GM23338 (cell line): ENCODE measurements at regions not wholly inside any gene's neighbourhood (a gene's known extent, or its start where the extent isn't known, plus 50 kb on each side); places are given as distances from the start of the nearest gene placed in this dataset.

Experiments
- ATAC-seq: fragments of 200-7000 bp; cut with Tn5 transposase; 3 replicates; pipeline ENCODE4 v1.9.1; 2020
- DNase-seq: peaks from one replicate; pipeline ENCODE4 v3.0.0-alpha.2; 2015; ENCODE audit warnings: low spot score
- H2AFZ ChIP-seq: fragments of 200-600 bp; sonication (generic); 2 replicates; pipeline ENCODE4 v1.8.0; 2016; ENCODE audit warnings: antibody characterized with exemption, mild to moderate bottlenecking, moderate library complexity
- H3F3A ChIP-seq: fragments of 200-600 bp; sonication (generic); replicated peaks from 2 replicates; pipeline ENCODE4 v1.8.0; 2017; ENCODE audit warnings: antibody characterized with exemption, mixed run types, low read depth
- H3K27ac ChIP-seq: fragments of 200-600 bp; sonication (generic); 2 replicates; pipeline ENCODE4 v1.6.1; 2016; ENCODE audit warnings: low read depth
- H3K27me3 ChIP-seq: fragments of 200-600 bp; sonication (generic); 2 replicates; pipeline ENCODE4 v1.8.0; 2016; ENCODE audit warnings: mild to moderate bottlenecking, mixed run types, moderate library complexity; ENCODE audit not compliant: insufficient read depth
- H3K36me3 ChIP-seq: fragments of 200-600 bp; sonication (generic); 2 replicates; pipeline ENCODE4 v1.8.0; 2016; ENCODE audit warnings: mild to moderate bottlenecking; ENCODE audit not compliant: insufficient read depth
- H3K4me1 ChIP-seq: fragments of 200-600 bp; sonication (generic); 2 replicates; pipeline ENCODE4 v1.8.0; 2016; ENCODE audit warnings: mild to moderate bottlenecking, moderate library complexity; ENCODE audit not compliant: insufficient read depth
- H3K4me2 ChIP-seq: fragments of 200-600 bp; sonication (generic); 2 replicates; pipeline ENCODE4 v1.7.1; 2017; ENCODE audit warnings: mixed run types
- H3K4me3 ChIP-seq: fragments of 200-600 bp; sonication (generic); 2 replicates; pipeline ENCODE4 v1.6.1; 2016; ENCODE audit warnings: mixed run types
- H3K79me2 ChIP-seq: fragments of 200-600 bp; sonication (generic); replicated peaks from 2 replicates; pipeline ENCODE4 v1.8.0; 2017; ENCODE audit warnings: mild to moderate bottlenecking; ENCODE audit not compliant: insufficient read depth
- H3K9me2 ChIP-seq: fragments of 200-600 bp; sonication (generic); 2 replicates; pipeline ENCODE4 v1.8.0; 2017; ENCODE audit not compliant: insufficient read depth
- H4K20me1 ChIP-seq: fragments of 200-600 bp; sonication (generic); replicated peaks from 2 replicates; pipeline ENCODE4 v1.8.0; 2017; ENCODE audit warnings: mild to moderate bottlenecking; ENCODE audit not compliant: insufficient read depth
- H3K27ac Mint-ChIP-seq: 2 replicates; pipeline ENCODE4 v1.8.0; 2020; ENCODE audit warnings: inconsistent platforms, mild to moderate bottlenecking, moderate library complexity, mixed read lengths
- H3K27me3 Mint-ChIP-seq: 3 replicates; pipeline ENCODE4 v1.8.0; 2022; ENCODE audit warnings: low read depth, mild to moderate bottlenecking, moderate library complexity, mixed read lengths, inconsistent platforms; ENCODE audit not compliant: insufficient read depth, poor library complexity
- H3K36me3 Mint-ChIP-seq: 3 replicates; pipeline ENCODE4 v1.8.0; 2021; ENCODE audit warnings: low read depth, mild to moderate bottlenecking, inconsistent platforms, moderate library complexity, mixed read lengths
- H3K4me1 Mint-ChIP-seq: 3 replicates; pipeline ENCODE4 v1.8.0; 2020; ENCODE audit warnings: mild to moderate bottlenecking, inconsistent platforms, mixed read lengths
- H3K4me3 Mint-ChIP-seq: 3 replicates; pipeline ENCODE4 v1.8.0; 2021; ENCODE audit warnings: moderate library complexity, mild to moderate bottlenecking, inconsistent platforms, mixed read lengths
- H3K9me3 Mint-ChIP-seq: 3 replicates; pipeline ENCODE4 v1.8.0; 2020; ENCODE audit warnings: moderate library complexity, mild to moderate bottlenecking, inconsistent platforms, mixed read lengths
- CREB1 ChIP-seq: fragments of 250-450 bp; sonication (Bioruptor Pico); IDR thresholded peaks from 2 replicates; pipeline ENCODE4 v1.5.0; 2020; ENCODE audit warnings: low read depth, mild to moderate bottlenecking, moderate library complexity
- CTCF ChIP-seq, 2 experiments: fragments of 200-600 bp in 1 of 2; sonication (generic) in 1 of 2; conservative IDR thresholded peaks; 2 replicates each; pipeline versions ENCODE4 v1.5.1 to v1.6.1; 2016 to 2017; ENCODE audit warnings: antibody characterized with exemption in 2 of 2, low read depth in 2 of 2, mild to moderate bottlenecking in 2 of 2, moderate library complexity in 1 of 2
- EZH2 ChIP-seq: fragments of 200-600 bp; sonication (generic); IDR thresholded peaks from one replicate; pipeline ENCODE4 v1.8.0; 2017; ENCODE audit warnings: antibody characterized with exemption, mild to moderate bottlenecking, low read depth; ENCODE audit not compliant: unreplicated experiment
- JUNB ChIP-seq: IDR thresholded peaks from one replicate; pipeline ENCODE4 v1.6.1; 2016; ENCODE audit warnings: antibody characterized with exemption; ENCODE audit not compliant: unreplicated experiment
- NANOG ChIP-seq: IDR thresholded peaks from 2 replicates; pipeline ENCODE4 v1.6.1; 2016; ENCODE audit warnings: antibody characterized with exemption, borderline replicate concordance
- POLR2AphosphoS5 ChIP-seq: IDR thresholded peaks from 2 replicates; pipeline ENCODE4 v1.6.1; 2016; ENCODE audit warnings: antibody characterized with exemption, low read depth
- REST ChIP-seq: IDR thresholded peaks from one replicate; pipeline ENCODE4 v1.6.1; 2018; ENCODE audit warnings: antibody characterized with exemption; ENCODE audit not compliant: unreplicated experiment
- ZNF114 ChIP-seq: fragments of 250-450 bp; sonication (Bioruptor Pico); IDR thresholded peaks from 2 replicates; pipeline ENCODE4 v1.5.0; 2020; ENCODE audit warnings: mild to moderate bottlenecking, moderate library complexity
- ZNF331 ChIP-seq: fragments of 250-450 bp; sonication (Bioruptor Pico); IDR thresholded peaks from 2 replicates; pipeline ENCODE4 v1.5.0; 2020; ENCODE audit warnings: low read depth, mild to moderate bottlenecking, moderate library complexity
- ZNF462 ChIP-seq: fragments of 250-450 bp; sonication (Bioruptor Pico); IDR thresholded peaks from 2 replicates; pipeline ENCODE4 v1.5.0; 2020; ENCODE audit warnings: mild to moderate bottlenecking, moderate library complexity

- H3K79me2 ChIP-seq, result no peaks in the 10 kb centered on the region
- H3K27me3 Mint-ChIP-seq, result peaks cover 8% of the 10 kb centered on the region
- H3F3A ChIP-seq, result no peaks in the 10 kb centered on the region
- H3K27ac ChIP-seq, result no peak overlapping the region
- H3K36me3 Mint-ChIP-seq, result no peaks in the 10 kb centered on the region
- no peaks in the 10 kb centered on the region; the same call in 2 of the 3 replicates for H3K4me1 Mint-ChIP-seq
- no peaks in the 10 kb centered on the region for H3K36me3 ChIP-seq
- no peaks in the 10 kb centered on the region for H3K9me3 Mint-ChIP-seq
- H3K4me3 Mint-ChIP-seq, result no peak overlapping the region
- no peak overlapping the region for H2AFZ ChIP-seq
- DNase-seq (no peak), ATAC-seq (no peak)
- no peak overlapping the region for H3K4me2 ChIP-seq
- no peaks in the 10 kb centered on the region for H3K4me1 ChIP-seq
- no peaks in the 10 kb centered on the region for H4K20me1 ChIP-seq
- no peaks in the 10 kb centered on the region for H3K27me3 ChIP-seq
- TF ChIP-seq JUNB (no peak), ZNF114 (CRISPR knock-in tag) (no peak)
- no peaks in the 10 kb centered on the region for H3K9me2 ChIP-seq
- no peak overlapping the region for H3K27ac Mint-ChIP-seq
- no peak overlapping the region for H3K4me3 ChIP-seq
Observed at GRCh38 chr14:94675036-94675435, 62.8 kb downstream of the SERPINA3 start.

- Histone ChIP-seq H3K4me3 (no peak overlapping the region), H3K79me2 (no peaks in the 10 kb centered on the region), H3K4me1 (no peaks in the 10 kb centered on the region), H3K36me3 (no peaks in the 10 kb centered on the region), H3K27ac (no peak overlapping the region), H4K20me1 (no peaks in the 10 kb centered on the region), H3K27me3 (no peaks in the 10 kb centered on the region), H3F3A (no peaks in the 10 kb centered on the region), H3K9me2 (no peaks in the 10 kb centered on the region), H3K4me2 (no peak overlapping the region), H2AFZ (no peak overlapping the region)
- ATAC-seq, result no peak
- no peaks in the 10 kb centered on the region for H3K36me3 Mint-ChIP-seq
- H3K27me3 Mint-ChIP-seq, result peaks cover 7% of the 10 kb centered on the region
- DNase-seq, result no peak
- no peaks in the 10 kb centered on the region for H3K9me3 Mint-ChIP-seq
- H3K4me3 Mint-ChIP-seq, result no peak overlapping the region
- no peaks in the 10 kb centered on the region; the same call in 2 of the 3 replicates for H3K4me1 Mint-ChIP-seq
- no peak overlapping the region for H3K27ac Mint-ChIP-seq
- no peak for TF ChIP-seq ZNF114 (CRISPR knock-in tag)
- no peak for TF ChIP-seq CTCF (conservative IDR thresholded peaks at IDR 0.05; ENCODE audit: low read depth in 2 of 2)
- TF ChIP-seq NANOG, result no peak
- TF ChIP-seq REST, result no peak
- no peak for TF ChIP-seq CREB1 (CRISPR knock-in tag)
- no peak for TF ChIP-seq POLR2AphosphoS5
- no peak for TF ChIP-seq JUNB
- TF ChIP-seq EZH2, result no peak
- TF ChIP-seq ZNF331, result no peak
- no peak for TF ChIP-seq ZNF462
Observed at GRCh38 chr14:94673781-94674231, 61.6 kb downstream of the SERPINA3 start.
